Neural progenitor cell (in vitro differentiated cells): ENCODE measurements at regions not wholly inside any gene's neighbourhood (a gene's known extent, or its start where the extent isn't known, plus 50 kb on each side); places are given as distances from the start of the nearest gene placed in this dataset.

Experiments
- DNase-seq: peaks from one replicate; pipeline ENCODE4 v3.0.0-alpha.2; 2016; ENCODE audit warnings: low spot score
- H2AFZ ChIP-seq: fragments of 200-600 bp; sonication (generic); replicated peaks from 2 replicates; pipeline ENCODE4 v1.6.1; 2016; ENCODE audit warnings: antibody characterized with exemption
- H3F3A ChIP-seq: fragments of 200-600 bp; sonication (generic); 2 replicates; pipeline ENCODE4 v1.6.1; 2016; ENCODE audit warnings: antibody characterized with exemption, low read depth
- H3K27ac ChIP-seq: fragments of 200-600 bp; sonication (generic); 2 replicates; pipeline ENCODE4 v1.5.1; 2016; ENCODE audit warnings: mild to moderate bottlenecking
- H3K27me3 ChIP-seq: fragments of 200-600 bp; sonication (generic); 2 replicates; pipeline ENCODE4 v1.6.1; 2016; ENCODE audit warnings: mild to moderate bottlenecking, moderate library complexity
- H3K36me3 ChIP-seq: fragments of 200-600 bp; sonication (generic); 2 replicates; pipeline ENCODE4 v1.5.1; 2016
- H3K4me1 ChIP-seq: fragments of 200-600 bp; sonication (generic); 2 replicates; pipeline ENCODE4 v1.6.1; 2016; ENCODE audit warnings: mixed run types
- H3K4me2 ChIP-seq: fragments of 200-600 bp; sonication (generic); 2 replicates; pipeline ENCODE4 v1.6.1; 2016
- H3K4me3 ChIP-seq: fragments of 200-600 bp; sonication (generic); 2 replicates; pipeline ENCODE4 v1.5.1; 2016
- H3K79me2 ChIP-seq: fragments of 200-600 bp; sonication (generic); 2 replicates; pipeline ENCODE4 v1.6.1; 2016; ENCODE audit warnings: low read depth
- H3K9ac ChIP-seq: fragments of 200-600 bp; sonication (generic); 2 replicates; pipeline ENCODE4 v1.6.1; 2016
- H3K9me3 ChIP-seq: fragments of 200-600 bp; sonication (generic); 2 replicates; pipeline ENCODE4 v1.5.1; 2016; ENCODE audit warnings: low read depth
- H4K20me1 ChIP-seq: fragments of 200-600 bp; sonication (generic); 2 replicates; pipeline ENCODE4 v1.6.1; 2016; ENCODE audit warnings: low read depth
- H3K27ac Mint-ChIP-seq: 3 replicates; pipeline ENCODE4 v1.8.0; 2021; ENCODE audit warnings: mixed read lengths
- H3K27me3 Mint-ChIP-seq: 2 replicates; pipeline ENCODE4 v1.8.0; 2022; ENCODE audit warnings: low read depth, mild to moderate bottlenecking, inconsistent platforms, moderate library complexity, mixed read lengths; ENCODE audit not compliant: insufficient read depth
- H3K36me3 Mint-ChIP-seq: 3 replicates; pipeline ENCODE4 v1.8.0; 2021; ENCODE audit warnings: mixed read lengths
- H3K4me1 Mint-ChIP-seq: 3 replicates; pipeline ENCODE4 v1.8.0; 2021; ENCODE audit warnings: mixed read lengths
- H3K4me3 Mint-ChIP-seq: 3 replicates; pipeline ENCODE4 v1.8.0; 2021; ENCODE audit warnings: mild to moderate bottlenecking, moderate library complexity, mixed read lengths
- H3K9me3 Mint-ChIP-seq: 3 replicates; pipeline ENCODE4 v1.8.0; 2020; ENCODE audit warnings: mixed read lengths
- CTCF ChIP-seq: fragments of 200-600 bp; sonication (generic); IDR thresholded peaks from 2 replicates; pipeline ENCODE4 v1.5.1; 2017; ENCODE audit warnings: antibody characterized with exemption, mild to moderate bottlenecking
- EZH2 ChIP-seq: fragments of 200-600 bp; sonication (generic); IDR thresholded peaks from 2 replicates; pipeline ENCODE4 v1.6.1; 2017; ENCODE audit warnings: antibody characterized with exemption, mild to moderate bottlenecking, moderate library complexity
- EZH2phosphoT487 ChIP-seq: fragments of 200-600 bp; sonication (generic); IDR thresholded peaks from 2 replicates; pipeline ENCODE4 v1.6.1; 2017; ENCODE audit warnings: antibody characterized with exemption

- Mint-ChIP-seq H3K4me1 (no peaks in the 10 kb centered on the region), H3K27me3 (no peaks in the 10 kb centered on the region), H3K36me3 (no peaks in the 10 kb centered on the region), H3K4me3 (no peak overlapping the region), H3K27ac (no peak overlapping the region), H3K9me3 (peaks cover 5% of the 10 kb centered on the region)
- H3F3A ChIP-seq = no peaks in the 10 kb centered on the region
- H3K4me3 ChIP-seq = no peak overlapping the region
- TF ChIP-seq CTCF = no peak
- TF ChIP-seq EZH2 = no peak
- no peak for TF ChIP-seq EZH2phosphoT487
- no peak overlapping the region for H3K4me2 ChIP-seq
- DNase-seq = no peak
- H2AFZ ChIP-seq = no peak overlapping the region
- no peaks in the 10 kb centered on the region for H4K20me1 ChIP-seq
- H3K27me3 ChIP-seq = no peaks in the 10 kb centered on the region
- no peaks in the 10 kb centered on the region for H3K4me1 ChIP-seq
- no peak overlapping the region for H3K27ac ChIP-seq
- H3K9ac ChIP-seq = no peak overlapping the region
- H3K9me3 ChIP-seq = no peaks in the 10 kb centered on the region
- H3K79me2 ChIP-seq = no peaks in the 10 kb centered on the region
- H3K36me3 ChIP-seq = no peaks in the 10 kb centered on the region
Observed at GRCh38 chr1:238242181-238242580, 351.5 kb upstream of the ZP4 start.

GRCh38 chr1:238241607-238242006, 350.9 kb upstream of the ZP4 start:
- Histone ChIP-seq H3K4me2 (no peak overlapping the region), H4K20me1 (no peaks in the 10 kb centered on the region), H3K36me3 (no peaks in the 10 kb centered on the region), H2AFZ (no peak overlapping the region), H3K27me3 (no peaks in the 10 kb centered on the region), H3K27ac (no peak overlapping the region), H3K9me3 (no peaks in the 10 kb centered on the region), H3K4me3 (no peak overlapping the region), H3K79me2 (no peaks in the 10 kb centered on the region), H3K9ac (no peak overlapping the region), H3F3A (no peaks in the 10 kb centered on the region), H3K4me1 (no peaks in the 10 kb centered on the region)
- no peaks in the 10 kb centered on the region for H3K36me3 Mint-ChIP-seq
- no peaks in the 10 kb centered on the region for H3K4me1 Mint-ChIP-seq
- TF ChIP-seq CTCF = no peak
- H3K27ac Mint-ChIP-seq = no peak overlapping the region
- H3K9me3 Mint-ChIP-seq = peaks cover 5% of the 10 kb centered on the region
- DNase-seq = no peak
- no peak overlapping the region for H3K4me3 Mint-ChIP-seq
- H3K27me3 Mint-ChIP-seq = no peaks in the 10 kb centered on the region

DNA sequence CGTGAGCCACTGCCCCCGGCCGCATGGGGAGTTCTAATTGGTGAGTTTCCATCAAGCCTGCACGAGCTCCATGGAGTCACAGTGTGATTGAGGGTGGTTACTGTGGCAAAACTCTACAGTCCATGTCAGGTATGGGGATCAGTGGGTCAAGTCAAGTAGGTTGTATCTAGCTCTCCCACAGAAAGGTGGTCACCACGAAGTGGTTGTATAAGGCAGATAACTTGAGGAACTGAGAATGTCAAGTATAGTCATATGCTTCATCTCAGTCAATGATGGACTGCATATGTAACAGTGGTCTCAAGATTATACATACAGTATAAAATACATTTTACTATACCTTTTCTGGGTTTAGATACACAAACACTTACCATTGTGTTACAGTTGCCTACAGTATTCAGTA, 348.6 kb upstream of the ZP4 start:
- no peaks in the 10 kb centered on the region for H3K79me2 ChIP-seq
- Mint-ChIP-seq H3K9me3 (peaks cover 7% of the 10 kb centered on the region), H3K4me3 (no peak overlapping the region), H3K4me1 (no peaks in the 10 kb centered on the region), H3K27ac (no peak overlapping the region), H3K27me3 (no peaks in the 10 kb centered on the region), H3K36me3 (no peaks in the 10 kb centered on the region)
- no peaks in the 10 kb centered on the region for H3K4me1 ChIP-seq
- H4K20me1 ChIP-seq = no peaks in the 10 kb centered on the region
- no peaks in the 10 kb centered on the region for H3K9me3 ChIP-seq
- H3K27ac ChIP-seq = no peak overlapping the region
- DNase-seq = no peak
- no peaks in the 10 kb centered on the region for H3F3A ChIP-seq
- H3K4me3 ChIP-seq = no peak overlapping the region
- no peaks in the 10 kb centered on the region for H3K27me3 ChIP-seq
- no peak overlapping the region for H3K9ac ChIP-seq
- no peaks in the 10 kb centered on the region for H3K36me3 ChIP-seq
- H3K4me2 ChIP-seq = no peak overlapping the region
- TF ChIP-seq CTCF = no peak
- H2AFZ ChIP-seq = no peak overlapping the region

DNA sequence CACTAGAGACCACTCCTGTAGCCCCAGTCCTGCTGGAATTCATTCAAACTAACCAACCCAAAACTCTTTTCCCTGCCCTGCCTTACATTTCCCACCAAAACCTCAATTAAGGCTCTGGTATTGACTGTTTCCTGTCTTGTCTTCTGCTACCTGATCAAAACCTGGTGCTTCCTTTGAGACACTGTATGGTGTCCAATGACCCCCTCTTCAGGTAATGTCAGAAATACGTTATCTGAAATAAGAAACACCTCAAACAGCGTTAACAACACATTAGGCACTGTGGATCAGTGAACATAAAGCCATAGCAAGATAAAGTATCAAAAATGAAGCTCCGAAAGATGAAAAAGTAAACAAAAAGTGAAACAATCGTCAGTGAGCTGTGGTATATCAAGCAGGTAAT, 343.2 kb upstream of the ZP4 start:
- Histone ChIP-seq H3K79me2 (no peaks in the 10 kb centered on the region), H3F3A (no peaks in the 10 kb centered on the region), H3K36me3 (no peaks in the 10 kb centered on the region), H3K9ac (no peak overlapping the region), H3K27ac (no peak overlapping the region), H3K4me2 (no peak overlapping the region), H2AFZ (no peak overlapping the region), H3K4me1 (no peaks in the 10 kb centered on the region), H3K4me3 (no peak overlapping the region), H3K27me3 (no peaks in the 10 kb centered on the region), H3K9me3 (no peaks in the 10 kb centered on the region), H4K20me1 (no peaks in the 10 kb centered on the region)
- Mint-ChIP-seq H3K36me3 (no peaks in the 10 kb centered on the region), H3K27ac (no peak overlapping the region), H3K9me3 (peaks cover 7% of the 10 kb centered on the region), H3K4me1 (no peaks in the 10 kb centered on the region), H3K27me3 (no peaks in the 10 kb centered on the region), H3K4me3 (no peak overlapping the region)
- no peak for DNase-seq
- no peak for TF ChIP-seq EZH2phosphoT487
- TF ChIP-seq EZH2 = no peak
- no peak for TF ChIP-seq CTCF
